NCI-H748 treated with DMSO at 0.1 percent for 48 hours (cell line): ENCODE measurements at regions not wholly inside any gene's neighbourhood (a gene's known extent, or its start where the extent isn't known, plus 50 kb on each side); places are given as distances from the start of the nearest gene placed in this dataset.
A peak's percentile ranks its signal among the peaks of the same experiment; 100 is the strongest.

Source experiments
- DNase-seq: peaks from one replicate; lab custom pipeline; 2025; lab: John Stamatoyannopoulos, UW

DNA sequence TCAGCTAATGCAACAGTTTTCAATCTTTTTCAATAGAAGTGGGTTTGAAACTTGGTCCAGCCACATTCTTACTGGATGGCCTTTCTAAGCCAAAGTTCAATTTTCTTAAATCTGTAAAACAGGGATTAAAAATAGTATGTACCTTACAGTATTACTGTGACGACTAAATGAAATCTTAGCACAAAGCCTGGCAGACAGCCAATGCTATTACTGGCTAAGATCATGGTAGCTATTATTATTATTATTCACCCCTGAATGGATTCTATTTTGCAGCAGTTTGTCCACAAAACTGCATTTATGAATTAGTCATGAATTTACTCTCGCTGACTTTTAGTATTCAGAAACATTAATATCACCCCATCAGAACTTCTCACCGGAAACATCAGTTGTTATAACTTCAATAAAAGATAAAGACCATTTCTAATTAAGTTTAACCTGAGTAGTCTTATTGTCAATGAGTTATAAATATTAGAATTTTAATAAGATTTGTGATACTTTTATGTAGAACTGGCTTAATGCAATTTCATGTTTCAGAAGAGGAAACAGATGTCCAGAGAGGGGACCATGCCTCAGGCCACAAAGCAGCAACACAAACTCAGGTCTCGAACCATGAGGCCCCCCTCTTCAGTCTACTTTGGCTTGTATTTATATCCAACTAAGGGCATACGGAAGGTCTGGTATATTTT is 468.2 kb downstream of the ARHGEF28 start:
- DNase-seq: no peak

DNA sequence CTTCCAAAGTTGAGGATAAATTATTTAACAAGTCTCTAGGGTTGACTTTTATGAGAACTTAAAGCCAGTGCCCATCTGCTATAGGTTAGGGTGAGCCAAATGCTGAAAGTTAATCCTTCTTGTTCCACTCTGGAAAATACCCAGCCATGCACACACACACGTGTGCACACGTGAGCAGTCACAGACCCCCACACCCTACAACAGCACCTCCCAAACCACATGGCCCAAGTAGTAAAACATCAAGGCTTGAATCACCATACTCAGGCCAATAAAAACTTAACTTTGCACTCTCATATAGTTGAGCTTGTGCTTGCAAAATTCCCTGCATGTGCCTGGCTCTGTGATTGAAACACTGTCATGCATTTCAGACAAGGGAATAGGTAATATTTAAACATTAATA is 467.6 kb downstream of the ARHGEF28 start:
- DNase-seq: no peak

DNA sequence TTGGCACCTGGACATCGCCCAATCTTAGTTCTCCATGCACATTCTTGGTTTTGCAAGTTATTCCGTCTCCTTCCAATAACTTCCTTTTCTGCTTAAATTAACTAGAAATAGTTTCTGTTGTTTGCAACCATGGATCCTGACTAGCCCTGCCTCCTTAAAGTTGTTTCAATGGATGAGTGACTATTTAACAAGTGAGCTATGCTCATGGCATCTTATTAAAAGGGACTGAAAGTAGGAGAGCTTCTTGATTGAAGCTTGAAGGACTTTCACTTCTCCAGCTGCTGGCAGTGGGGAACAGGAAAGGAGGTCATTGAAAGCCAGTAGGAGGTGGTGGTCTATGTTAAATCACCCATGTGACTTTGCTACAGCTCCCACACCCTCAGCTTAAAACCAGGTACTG is 466.8 kb downstream of the ARHGEF28 start:
- DNase-seq: no peak

DNA sequence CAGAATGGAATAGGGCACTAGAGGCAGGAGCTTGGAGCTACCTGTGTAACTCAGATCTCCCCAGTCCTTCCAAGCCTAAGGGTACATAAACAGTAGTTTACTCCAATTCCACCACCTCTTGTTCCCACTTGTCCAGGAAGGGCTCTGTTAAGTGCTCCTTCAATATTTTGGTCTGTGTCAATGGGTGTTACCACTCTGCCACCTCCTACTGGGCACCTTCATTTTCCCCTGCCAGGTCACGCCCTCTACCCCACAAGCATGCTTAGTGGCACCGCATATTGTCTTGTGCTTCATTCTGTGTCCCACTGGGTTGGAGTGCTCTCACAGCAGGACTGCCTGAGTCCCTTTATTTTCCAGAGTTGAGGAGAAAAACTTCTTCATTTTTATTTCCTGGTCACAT is 459.8 kb downstream of the ARHGEF28 start:
- no peak for DNase-seq

DNA sequence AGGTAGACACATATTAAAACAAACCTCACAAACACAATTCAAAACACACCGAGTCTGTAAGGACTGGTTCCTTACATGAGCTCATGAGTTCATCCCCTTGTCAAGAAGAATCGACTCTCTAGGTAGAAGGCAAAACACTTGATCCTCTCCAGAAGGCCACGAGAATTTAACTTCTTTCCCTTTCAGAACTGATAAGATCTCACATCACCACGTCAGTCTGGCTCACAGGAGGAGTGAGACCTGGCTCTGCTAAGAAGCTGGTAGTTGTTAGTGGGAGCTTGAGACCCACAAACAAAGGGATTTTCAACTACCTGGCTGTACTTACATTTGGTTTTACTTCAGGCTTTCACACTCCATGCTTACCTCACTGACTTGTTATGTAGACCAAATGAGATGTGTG is 459.2 kb downstream of the ARHGEF28 start:
- DNase-seq: no peak

DNA sequence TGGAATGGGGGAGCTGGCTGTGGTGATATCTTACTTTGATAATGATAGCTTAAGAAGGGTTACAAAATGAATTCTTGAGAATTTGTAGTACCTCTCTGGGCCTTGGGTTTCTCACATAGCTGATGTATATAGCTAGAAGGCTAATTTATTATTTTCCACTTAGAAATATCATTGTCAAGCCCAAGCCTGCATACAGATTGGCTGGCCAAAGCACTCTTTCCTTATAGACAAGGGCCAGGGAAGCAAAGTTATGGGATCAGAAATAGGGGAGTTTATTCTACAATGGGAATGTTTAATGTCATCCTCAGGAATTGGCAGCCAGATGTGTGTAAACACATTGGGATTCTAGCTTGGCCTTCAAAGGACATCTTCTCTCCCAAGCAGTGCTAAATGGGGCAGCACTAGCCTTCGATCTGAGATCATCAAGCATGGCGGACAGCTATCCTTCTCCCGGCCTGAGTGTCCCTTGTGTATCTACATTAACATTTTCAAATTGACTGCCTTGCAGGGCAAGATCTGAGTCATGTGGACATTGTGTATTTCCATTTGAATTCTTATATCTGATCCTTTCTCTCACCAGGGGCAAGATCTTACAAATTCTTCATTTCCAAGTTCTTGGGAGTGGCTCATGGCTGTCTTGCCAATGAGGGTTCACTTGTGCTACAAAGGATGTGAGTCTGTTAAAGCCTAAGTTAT is 457.2 kb downstream of the ARHGEF28 start:
- no peak for DNase-seq

DNA sequence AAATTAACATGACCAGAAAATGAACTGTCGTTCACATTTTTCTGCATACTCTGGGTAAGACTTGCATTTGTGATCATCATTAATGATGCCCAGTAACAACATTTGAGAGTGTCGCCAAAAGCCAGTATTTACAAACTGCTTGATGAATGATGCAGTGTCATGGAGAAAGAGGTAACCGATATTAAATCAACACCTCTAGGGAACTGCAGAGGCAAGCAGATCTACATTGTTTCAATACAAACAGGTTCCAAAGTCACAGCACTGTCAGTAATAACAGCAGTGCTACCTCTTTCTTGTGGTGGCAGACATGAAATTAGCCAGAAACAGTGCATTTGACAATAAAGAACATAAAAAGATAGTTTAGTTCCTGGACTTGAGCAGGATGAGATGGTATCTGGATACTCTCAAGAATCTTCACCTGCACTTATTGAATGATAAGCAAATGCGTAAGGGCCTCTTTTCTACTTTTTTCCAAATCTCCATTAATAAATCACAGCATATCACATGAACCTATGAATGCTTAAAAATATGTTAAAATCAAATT is 456.6 kb downstream of the ARHGEF28 start:
- peak; percentile 54 for DNase-seq

DNA sequence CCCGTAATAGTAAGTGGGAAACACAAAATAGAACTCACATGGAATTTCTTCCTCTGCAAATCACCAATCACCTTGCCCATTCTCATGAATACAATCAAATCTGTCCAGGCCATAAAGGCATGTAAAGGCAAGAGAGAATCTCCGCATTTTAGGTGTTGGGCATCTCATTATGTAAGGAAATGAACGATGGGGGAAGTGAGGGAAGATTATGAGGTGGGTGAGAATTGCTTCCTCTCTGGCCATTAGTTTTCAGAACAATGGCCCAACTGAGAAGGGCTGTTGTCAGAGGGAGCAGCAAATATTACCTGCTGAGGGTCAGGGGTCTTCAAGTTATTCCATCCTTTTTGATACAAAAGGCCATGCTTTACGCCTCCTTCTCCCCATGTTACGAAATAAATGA is 455.1 kb downstream of the ARHGEF28 start:
- DNase-seq: no peak

DNA sequence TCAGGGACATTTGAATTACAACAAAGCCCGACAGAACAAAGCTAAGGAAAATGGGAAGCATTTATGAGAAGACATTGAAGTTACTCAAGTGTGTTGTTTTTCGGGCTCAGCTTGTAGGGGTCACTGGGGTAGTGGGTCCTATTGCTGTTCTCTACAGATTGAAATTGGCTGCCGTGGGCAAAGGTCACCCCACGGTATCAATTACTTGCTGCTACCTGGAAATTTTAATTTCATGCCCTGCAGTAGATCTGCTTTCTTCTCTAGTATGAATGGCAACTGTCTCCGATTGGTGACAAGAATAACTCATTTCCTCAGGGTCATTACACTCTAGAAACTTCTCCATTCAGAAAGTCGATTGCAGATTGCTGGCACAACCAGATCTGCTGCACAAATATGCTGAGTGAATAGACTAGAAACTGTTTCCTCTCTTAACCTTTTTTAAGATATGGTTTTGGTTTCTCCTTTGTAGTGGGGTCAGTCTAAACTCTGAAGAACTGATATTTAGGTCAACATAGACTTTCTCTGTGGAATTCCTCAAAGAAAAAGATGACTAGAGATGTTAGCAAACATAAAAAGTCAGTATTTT is 454.1 kb downstream of the ARHGEF28 start:
- no peak for DNase-seq

DNA sequence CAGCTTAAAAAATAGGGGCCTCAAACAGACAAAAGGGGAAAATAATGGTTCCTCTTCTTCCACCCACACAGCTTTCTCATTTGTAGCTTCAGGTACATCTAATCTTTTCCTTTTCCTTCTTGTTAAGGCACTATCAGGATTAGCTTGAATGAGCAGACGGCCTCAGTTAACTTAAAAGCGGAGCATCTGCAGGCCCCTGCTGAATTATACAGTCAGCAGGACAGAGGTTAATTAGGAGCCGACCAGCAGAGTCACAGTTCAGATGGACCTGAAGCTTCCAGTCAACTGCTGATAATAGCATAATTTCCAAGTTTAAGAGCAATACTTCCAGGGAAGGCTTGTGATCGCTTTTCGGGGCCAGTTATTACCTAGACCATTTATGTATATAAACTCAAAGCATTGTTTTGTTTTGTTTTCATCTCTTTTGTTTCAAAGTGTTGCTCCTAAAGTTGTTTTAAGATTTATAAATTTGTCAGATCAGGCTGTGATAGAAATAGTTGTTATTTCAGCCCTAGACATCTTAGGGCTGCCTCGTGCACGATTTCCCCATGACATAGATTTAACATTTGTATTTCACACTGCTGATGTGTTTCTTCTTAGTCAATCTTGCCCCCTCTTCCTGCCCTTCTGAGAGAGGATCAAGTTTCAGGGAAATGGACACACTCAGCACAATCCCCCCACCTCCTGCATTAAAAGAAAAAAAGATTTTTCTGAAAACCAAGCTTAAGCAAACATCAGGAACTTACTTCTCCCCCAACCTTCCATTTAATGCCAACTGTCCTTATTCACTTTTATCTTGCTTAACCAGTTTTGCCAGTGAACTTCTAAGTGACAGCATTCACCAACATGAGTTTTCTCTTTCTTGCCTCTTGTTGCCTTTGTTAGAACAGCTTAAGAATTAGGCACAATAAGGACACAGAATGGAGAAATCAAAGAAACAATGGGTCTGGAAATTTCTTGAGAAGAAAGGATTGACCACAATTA is 449.8 kb downstream of the ARHGEF28 start:
- DNase-seq: peak; percentile 19

DNA sequence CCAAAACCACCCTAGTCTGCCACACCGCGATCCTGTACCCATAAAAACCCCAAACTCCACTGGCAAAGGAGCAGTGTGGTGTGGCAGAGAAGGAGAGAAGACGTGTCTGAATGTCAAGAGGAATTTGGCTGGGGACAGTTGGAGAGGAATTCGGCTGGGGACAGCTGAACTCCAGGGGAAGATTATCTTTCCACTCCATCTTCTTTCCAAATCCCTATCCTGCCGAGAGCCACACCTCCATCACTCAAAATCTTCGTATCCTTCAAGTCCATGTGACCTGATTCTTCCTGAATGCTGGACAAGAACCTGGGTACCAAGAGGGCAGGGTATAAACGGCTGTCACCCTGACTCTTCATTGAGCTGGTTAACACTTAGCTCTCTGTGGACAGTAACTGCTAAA is 448.1 kb downstream of the ARHGEF28 start:
- no peak for DNase-seq

DNA sequence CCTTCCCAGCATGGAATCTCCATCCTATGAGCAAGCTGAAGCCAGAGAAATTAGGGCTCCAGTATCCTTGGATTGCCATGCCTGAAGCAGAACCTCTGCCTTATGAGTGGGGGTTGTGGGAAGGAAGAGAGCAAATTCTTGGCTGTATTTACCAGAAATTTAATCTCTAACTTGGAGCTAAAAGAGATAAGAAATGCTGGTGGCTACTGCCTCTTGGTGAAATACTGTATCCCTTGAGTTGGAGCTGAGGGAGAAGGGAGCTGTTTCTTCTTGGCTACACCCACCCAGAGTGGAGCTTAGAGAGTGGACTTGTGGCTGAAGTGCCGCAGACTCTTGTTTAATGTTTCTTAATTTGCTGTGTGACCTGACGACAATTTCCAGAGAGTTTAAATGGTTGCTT is 447.3 kb downstream of the ARHGEF28 start:
- DNase-seq: no peak

DNA sequence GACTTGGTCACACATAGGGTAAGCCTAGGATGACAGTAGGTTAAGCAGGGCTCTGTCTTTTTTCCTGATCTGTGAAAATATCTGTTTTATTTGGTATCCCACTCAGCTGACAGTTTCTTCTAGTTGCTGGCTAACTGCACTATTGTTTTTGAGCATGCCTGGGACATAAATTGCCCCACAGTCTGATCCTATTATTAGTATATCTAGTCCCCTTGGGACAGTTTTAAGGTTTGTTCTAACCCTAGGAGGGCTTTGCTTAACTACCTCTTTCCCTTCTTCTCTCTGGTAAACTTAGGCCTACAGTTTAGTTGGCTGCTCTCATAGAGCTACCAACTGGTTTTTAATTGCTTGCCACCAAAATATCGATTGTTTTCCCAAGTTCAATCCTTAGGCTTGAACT is 446.6 kb downstream of the ARHGEF28 start:
- no peak for DNase-seq

DNA sequence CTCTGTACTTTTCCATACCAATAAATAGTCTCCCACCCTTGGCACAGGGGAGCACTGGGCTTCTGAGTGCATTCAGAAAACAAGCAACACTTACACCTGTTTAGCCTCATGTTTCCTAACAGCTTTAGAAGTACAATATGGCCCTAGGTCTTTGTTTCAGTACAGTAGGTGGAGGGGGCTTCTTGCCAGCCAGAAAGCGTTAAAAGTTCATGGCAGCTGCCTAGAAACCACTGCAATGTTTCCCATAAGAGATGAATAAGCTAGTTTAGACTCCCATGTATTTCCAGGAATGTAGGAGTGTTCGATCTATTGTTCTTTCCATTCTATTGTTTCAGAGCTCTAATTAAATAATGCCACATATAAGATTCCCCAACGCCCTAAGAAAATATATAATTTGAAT is 444.8 kb downstream of the ARHGEF28 start:
- DNase-seq: no peak

DNA sequence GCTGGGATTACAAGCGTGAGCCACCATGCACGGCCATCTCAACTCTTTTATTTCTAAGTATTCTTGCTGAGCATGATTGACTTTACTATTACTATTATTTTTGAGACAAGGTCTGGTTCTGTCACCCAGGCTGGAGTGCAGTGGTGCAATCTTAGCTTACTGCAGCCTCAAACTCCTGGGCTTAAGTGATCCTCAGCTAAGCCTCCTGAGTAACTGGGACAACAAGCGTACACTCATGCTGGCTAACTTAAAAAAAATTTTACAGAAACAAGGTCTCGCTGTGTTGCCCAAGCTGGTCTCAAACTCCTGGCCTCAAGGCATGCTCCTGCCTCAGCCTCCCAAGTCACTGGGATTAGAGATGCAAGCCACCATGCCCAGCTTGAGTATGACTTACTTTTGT is 443.7 kb downstream of the ARHGEF28 start:
- no peak for DNase-seq

DNA sequence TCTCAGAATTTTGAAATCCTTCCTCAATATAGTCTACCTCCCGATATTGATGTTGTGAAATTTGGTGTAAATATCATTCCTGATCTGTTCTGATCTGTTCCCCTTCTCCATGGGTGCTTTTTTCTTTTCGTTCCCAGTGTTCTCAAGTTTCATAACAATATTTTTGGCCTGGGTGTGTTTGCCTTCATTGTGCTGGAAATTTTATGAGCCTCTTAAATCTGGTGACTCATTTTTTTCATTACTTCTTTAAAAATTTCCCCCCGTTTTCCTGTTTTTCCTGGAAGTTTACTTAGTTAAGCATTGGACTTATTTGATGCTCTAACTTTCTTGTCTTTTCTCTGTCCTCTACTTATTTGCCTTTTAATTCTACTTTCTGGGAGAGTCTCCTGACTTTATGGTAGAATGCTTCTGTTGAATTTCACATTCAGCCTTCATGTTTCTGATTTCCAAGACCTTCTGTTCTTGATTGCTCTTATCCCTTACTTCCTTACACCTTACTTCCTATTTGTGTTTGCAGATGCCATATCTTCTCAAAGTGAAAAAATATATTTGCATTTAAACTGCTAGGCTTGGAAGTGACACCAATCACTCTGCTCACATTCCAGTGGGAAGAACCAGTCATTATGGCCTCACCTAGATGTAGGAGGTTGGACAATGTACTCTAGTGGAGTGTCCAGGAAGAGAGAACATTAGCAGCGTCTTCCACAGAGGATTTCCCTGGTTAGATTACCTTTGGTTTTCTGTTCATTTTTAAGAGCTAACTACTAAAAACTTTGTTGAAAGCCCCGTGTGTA is 441.9 kb downstream of the ARHGEF28 start:
- DNase-seq: no peak

DNA sequence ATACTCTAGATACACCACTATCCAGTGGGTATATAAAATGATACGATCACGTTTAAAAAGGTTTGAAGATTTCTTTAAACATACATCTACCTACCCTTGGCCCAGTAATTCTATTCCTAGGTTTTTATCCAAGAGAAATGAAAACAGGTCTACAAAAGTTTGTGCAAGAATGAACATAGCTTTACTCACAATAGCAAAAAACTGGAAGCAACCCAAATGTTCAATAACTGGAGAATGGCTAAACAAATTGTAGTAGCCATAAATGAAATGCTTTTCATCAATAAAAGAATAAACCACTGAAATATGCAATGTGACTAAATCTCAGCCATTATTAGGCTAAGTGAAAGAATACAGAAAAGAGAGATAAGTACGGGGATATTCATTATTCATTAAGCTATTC is 438.9 kb downstream of the ARHGEF28 start:
- no peak for DNase-seq

DNA sequence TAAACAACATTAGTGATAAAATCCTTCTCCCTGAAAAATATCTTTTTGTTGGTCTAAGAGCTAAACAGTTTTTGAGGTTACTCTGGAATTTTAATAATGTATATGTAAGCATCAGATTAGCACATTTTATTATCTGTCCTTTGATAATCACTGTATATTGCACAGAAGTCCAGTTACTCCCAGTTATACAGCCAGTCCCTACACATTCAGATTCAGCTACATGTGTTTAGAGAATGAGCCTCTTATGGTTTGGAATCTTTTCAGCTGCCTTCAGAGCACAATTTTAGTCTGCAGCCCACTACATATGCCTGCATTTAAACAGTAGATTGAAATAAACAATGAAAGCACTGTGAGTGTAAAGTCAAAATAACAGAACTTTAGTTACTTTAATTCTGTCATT is 438.2 kb downstream of the ARHGEF28 start:
- DNase-seq: no peak

DNA sequence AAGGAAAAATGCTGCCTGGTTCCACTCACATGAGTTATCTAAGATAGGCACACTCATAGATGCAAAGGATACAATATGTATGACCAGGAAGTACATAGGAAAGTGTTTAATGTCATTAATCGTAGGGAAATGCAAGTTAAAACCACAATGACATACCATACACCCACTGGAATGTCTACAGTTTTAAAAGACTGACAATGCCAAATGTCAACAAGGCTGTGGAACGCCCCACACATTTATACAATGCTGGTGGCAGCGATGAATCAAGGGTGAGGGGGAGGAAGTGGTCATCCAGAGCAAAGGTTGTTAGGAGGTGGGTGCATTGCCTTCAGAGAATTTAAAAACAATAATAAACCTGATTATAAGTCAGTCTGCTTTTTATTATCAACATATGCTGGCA is 437.8 kb downstream of the ARHGEF28 start:
- no peak for DNase-seq

DNA sequence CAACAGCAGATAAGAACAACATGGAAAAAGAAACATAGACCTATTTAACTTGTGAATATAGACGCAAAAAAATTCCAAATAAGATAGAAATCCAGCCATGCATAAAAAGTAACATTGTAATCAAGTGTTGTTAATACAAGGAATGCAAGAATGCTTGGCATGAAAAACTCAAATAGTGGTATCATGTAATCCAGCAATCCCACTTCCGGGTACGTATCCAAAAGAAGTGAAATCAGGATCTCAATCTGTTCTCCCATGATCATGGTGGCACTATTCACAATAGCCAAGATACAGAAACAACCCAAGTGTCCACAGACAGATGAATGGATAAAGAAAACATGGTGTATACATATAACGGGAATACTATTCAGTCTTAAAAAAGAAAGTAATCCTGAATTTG is 437.4 kb downstream of the ARHGEF28 start:
- no peak for DNase-seq

DNA sequence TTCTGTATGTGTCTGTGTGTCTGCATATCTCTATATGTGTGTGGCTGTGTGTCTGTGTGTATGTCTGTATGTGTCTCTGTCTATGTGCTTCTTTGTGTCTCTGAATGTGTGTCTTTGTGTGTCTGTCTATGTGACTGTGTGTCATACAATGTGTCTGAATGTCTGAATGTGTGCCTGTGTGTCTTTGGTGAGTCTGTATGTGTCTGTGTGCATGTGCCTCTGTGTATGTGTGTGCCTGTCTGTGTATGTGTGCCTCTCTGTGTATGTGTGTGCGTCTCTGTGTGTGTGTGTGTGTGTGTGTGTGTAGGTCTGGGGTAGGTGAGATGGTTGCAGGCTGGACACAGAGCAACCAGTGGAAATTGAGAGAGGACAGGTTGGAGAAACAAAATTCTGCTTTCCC is 435.3 kb downstream of the ARHGEF28 start:
- DNase-seq: no peak
